EL (cell line): ENCODE measurements at regions not wholly inside any gene's neighbourhood (a gene's known extent, or its start where the extent isn't known, plus 50 kb on each side); places are given as distances from the start of the nearest gene placed in this dataset.
A peak's percentile ranks its signal among the peaks of the same experiment; 100 is the strongest.

Experiments used
- DNase-seq: peaks from one replicate; pipeline ENCODE4 v3.0.0-alpha.2; 2016

DNA sequence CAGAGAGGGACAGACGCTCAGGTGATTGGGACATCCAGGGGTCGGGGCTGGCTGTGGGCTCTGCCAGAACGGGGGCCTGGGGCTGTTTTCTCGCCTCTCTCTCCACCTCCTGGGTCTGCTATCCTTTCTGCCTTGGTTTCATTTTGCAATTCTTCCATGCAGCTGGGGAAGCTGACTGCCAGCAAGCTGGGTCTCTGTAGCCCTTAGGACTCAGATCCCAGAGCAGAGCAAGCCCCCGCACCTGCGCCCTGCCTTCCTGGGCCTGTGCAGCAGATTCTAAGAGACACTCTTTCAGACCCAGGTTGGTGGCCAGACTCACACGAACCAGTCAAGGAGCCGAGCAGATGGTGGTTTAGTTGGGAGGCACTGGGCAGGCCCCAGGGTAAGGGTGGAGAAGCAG lies 59.1 kb upstream of the GRPEL1 start:
- DNase-seq = no peak

DNA sequence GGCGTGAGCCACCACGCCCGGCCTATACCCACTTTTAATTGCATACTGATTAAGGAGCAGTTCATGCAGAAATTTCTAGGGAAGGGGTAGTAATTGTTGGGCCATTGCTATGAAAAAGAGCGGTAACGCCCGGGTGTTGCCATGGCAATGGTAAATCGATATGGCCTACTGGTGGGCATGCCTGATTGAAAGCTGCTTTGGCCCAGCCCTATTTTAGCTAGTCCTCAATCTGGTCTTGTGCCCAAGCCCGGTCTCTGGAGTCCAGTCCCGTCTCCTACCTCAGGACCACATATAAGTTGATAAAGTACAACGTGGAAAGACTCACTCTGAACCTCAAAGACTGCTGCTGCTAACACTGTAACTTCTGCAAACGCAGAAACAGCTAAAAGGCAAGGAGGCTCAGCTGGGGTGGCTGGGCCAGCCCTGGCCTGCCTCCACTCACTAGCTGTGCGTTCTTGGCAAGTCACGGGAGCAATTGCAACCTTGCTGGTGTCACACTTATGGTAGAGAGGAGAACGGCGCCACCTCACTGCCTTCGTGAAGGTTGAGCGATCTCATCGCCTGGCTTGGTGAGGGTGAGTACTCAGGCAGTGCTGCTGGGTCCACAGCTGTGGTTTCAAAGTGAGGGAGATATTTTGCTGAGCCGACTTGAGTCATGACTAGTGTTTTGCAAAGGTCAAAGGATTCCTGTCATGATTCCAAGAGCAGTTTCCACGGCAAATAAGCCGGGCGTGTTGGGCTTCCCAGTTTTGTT lies 57.0 kb upstream of the GRPEL1 start:
- DNase-seq = peak; percentile 82

DNA sequence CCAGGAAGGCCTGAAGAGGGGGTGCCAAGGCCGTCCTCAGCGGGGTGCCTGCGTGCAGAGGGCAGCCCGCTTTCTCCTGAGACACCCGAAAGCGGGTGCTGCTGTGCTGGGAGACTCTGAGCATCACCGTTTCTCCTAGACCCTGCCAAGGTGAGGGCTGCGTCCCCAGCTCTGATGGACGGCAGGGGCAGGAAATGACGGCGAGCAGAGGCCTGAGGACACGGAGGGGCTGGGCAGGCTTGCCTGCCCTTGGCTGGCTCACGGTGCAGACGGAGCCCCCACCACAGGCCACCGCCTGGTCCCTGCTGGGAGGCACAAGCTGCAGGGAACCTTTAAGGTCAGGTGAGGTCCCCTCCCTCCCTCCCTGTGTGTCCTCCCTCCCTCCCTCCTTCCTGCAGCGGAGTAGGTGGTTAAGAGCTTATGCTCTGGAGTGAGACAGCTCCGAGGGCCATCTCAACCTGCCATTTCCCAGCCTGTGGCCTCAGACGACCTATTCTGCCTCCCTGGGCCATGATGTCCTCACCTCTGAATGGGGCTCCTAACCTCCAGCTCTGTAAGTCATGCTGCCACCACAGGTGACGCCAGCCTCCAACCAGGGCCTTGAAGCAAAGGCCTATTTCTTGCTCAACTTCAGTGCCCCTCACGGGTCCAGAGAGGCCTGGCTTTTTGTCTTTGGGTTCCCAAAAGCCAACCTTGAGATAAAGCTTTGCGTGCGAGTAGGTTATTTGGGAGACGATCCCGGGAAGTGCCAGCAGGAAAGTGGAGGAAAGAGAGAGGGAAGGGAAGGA lies 54.2 kb upstream of the GRPEL1 start:
- no peak for DNase-seq

DNA sequence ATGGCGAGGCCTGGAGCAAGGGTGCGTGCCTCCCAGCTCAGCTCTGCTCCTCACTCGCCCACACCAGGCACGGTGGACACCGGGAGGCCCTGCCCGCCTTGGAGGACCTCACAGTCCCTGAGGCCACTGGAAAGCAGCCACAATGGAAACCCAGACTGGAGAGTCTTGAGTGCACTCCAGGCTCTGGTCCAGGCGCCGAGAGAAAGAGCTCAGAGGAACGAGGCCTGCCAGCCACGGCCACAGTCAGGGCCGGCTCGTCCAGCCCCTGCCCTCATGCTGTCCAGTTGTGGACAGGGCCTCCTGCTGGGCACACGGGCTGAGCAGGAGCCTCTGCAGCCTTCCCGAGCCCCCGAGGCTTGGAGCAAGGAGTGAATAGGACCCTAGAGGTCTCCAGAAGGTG lies 53.3 kb upstream of the GRPEL1 start:
- no peak for DNase-seq

DNA sequence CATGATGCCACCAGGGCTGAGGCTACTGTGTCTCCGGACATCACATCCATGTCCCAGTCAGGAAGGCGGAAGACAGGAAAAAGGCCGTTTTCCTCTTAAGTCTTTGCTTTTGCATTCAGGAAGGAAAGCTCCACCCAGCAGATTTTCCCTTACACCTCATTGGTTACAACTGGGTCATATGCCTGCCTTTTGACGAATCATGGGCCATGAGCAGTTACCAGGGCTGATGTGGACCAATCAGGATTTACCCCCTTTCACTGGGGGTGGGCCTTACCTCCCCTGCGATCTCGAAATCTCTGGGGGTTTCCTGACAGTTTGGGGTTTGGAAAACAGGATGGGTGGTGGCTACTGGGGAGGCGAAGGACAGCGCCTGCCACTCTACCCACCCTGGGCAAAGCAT lies 52.5 kb upstream of the GRPEL1 start:
- no peak for DNase-seq

DNA sequence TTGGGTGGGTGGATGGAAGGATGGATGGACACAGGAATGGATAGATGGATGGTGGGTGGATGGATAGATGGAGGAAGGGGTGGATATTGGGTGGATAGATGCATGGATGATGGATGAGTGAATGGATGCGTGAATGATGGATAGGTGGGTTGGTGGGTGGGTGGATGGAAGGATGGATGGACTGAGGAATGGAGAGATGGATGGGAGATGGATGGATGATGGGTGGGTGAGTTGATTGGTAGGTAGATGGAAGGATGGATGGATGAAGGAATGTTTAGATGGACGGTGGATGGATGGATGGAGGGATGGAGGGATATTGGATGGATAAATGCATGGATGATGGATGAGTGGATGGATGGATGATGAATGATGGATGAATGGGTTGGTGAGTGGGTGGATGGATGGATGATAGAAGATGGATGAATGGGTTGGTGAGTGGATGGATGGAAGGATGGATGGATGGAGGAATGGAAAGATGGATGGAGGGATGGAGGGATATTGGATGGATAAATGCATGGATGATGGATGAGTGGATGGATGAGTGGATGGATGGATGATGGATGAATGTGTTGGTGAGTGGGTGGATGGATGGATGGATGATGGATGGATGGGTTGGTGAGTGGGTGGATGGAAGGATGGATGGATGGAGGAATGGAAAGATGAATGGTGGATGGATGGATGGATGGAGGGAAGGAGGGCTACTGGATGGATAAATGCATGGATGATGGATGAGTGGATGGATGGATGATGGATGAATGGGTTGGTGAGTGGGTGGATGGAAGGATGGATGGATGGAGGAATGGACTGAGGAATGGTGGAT lies 50.4 kb upstream of the GRPEL1 start:
- no peak for DNase-seq
